GM19455 (cell line): ENCODE measurements at regions not wholly inside any gene's neighbourhood (a gene's known extent, or its start where the extent isn't known, plus 50 kb on each side); places are given as distances from the start of the nearest gene placed in this dataset.
"Not testable (repeated sequence)": the region's sequence is repeated elsewhere in the genome, so short reads cannot be mapped to it uniquely, and the experiment has no call there.

Source experiments
- ATAC-seq: cut with Tn5 transposase; IDR thresholded peaks from one replicate; pipeline ENCODE4 v1.9.1; 2021; ENCODE audit not compliant: unreplicated experiment

GRCh38 chr2:167803449-167803988, 443.9 kb downstream of the STK39 start:
- ATAC-seq: no peak

- ATAC-seq: no peak
Observed at GRCh38 chr2:167794554-167795255, 452.7 kb downstream of the STK39 start.

GRCh38 chr2:167793725-167794124, 453.7 kb downstream of the STK39 start:
- ATAC-seq: no peak

- no peak for ATAC-seq
Observed at GRCh38 chr2:167792126-167792525, 455.3 kb downstream of the STK39 start.

GRCh38 chr2:167790781-167791450, 456.5 kb downstream of the STK39 start:
- no peak for ATAC-seq

- ATAC-seq: no peak
Observed at GRCh38 chr2:167790189-167790588, 457.2 kb downstream of the STK39 start.

GRCh38 chr2:167787562-167787961, 459.8 kb downstream of the STK39 start:
- no peak for ATAC-seq

GRCh38 chr2:167787021-167787420, 460.4 kb downstream of the STK39 start:
- ATAC-seq: no peak

GRCh38 chr2:167785606-167786216, 461.7 kb downstream of the STK39 start:
- ATAC-seq: no peak

GRCh38 chr2:167784084-167784425, 463.3 kb downstream of the STK39 start:
- ATAC-seq: no peak

GRCh38 chr2:167783261-167784083, 463.9 kb downstream of the STK39 start:
- no peak for ATAC-seq

- ATAC-seq: not testable (repeated sequence)
Observed at GRCh38 chr2:167781629-167782028, 465.8 kb downstream of the STK39 start.

- ATAC-seq: no peak
Observed at GRCh38 chr2:167776359-167776758, 471.0 kb downstream of the STK39 start.

- no peak for ATAC-seq
Observed at GRCh38 chr2:167771628-167772027, 475.8 kb downstream of the STK39 start.

GRCh38 chr2:167769020-167769419, 478.4 kb downstream of the STK39 start:
- ATAC-seq: no peak

GRCh38 chr2:167767830-167768229, 479.6 kb downstream of the STK39 start:
- no peak for ATAC-seq

GRCh38 chr2:167764772-167765341, 482.5 kb downstream of the STK39 start:
- ATAC-seq: no peak

GRCh38 chr2:167761465-167762136, 485.8 kb downstream of the STK39 start:
- no peak for ATAC-seq

GRCh38 chr2:167759531-167759930, 487.9 kb downstream of the STK39 start:
- no peak for ATAC-seq

GRCh38 chr2:167758292-167758691, 489.1 kb downstream of the STK39 start:
- no peak for ATAC-seq
